Chondrocyte (in vitro differentiated cells): ENCODE measurements at regions not wholly inside any gene's neighbourhood (a gene's known extent, or its start where the extent isn't known, plus 50 kb on each side); places are given as distances from the start of the nearest gene placed in this dataset.

ENCODE experiments used
- DNase-seq: peaks from one replicate; pipeline ENCODE4 v3.0.0; 2021; ENCODE audit warnings: mixed read lengths, low spot score
- H3K27ac Mint-ChIP-seq: one replicate; pipeline ENCODE4 v1.8.0; 2021; ENCODE audit warnings: mild to moderate bottlenecking, moderate library complexity, mixed read lengths; ENCODE audit not compliant: unreplicated experiment
- H3K27me3 Mint-ChIP-seq: 2 replicates; pipeline ENCODE4 v1.8.0; 2021; ENCODE audit warnings: low read depth, mixed read lengths
- H3K36me3 Mint-ChIP-seq: 2 replicates; pipeline ENCODE4 v1.8.0; 2021; ENCODE audit warnings: low read depth, mixed read lengths
- H3K4me1 Mint-ChIP-seq: 2 replicates; pipeline ENCODE4 v1.8.0; 2021; ENCODE audit warnings: low read depth, mild to moderate bottlenecking, mixed read lengths
- H3K4me3 Mint-ChIP-seq: one replicate; pipeline ENCODE4 v1.8.0; 2021; ENCODE audit warnings: mild to moderate bottlenecking, moderate library complexity, mixed read lengths; ENCODE audit not compliant: unreplicated experiment
- H3K9me3 Mint-ChIP-seq: 2 replicates; pipeline ENCODE4 v1.8.0; 2021; ENCODE audit warnings: low read depth, mixed read lengths
- CTCF ChIP-seq: fragments of 200-600 bp; sonication (generic); IDR thresholded peaks from 2 replicates; pipeline ENCODE4 v1.5.0; 2021; ENCODE audit warnings: antibody characterized with exemption, mild to moderate bottlenecking, moderate library complexity

DNA sequence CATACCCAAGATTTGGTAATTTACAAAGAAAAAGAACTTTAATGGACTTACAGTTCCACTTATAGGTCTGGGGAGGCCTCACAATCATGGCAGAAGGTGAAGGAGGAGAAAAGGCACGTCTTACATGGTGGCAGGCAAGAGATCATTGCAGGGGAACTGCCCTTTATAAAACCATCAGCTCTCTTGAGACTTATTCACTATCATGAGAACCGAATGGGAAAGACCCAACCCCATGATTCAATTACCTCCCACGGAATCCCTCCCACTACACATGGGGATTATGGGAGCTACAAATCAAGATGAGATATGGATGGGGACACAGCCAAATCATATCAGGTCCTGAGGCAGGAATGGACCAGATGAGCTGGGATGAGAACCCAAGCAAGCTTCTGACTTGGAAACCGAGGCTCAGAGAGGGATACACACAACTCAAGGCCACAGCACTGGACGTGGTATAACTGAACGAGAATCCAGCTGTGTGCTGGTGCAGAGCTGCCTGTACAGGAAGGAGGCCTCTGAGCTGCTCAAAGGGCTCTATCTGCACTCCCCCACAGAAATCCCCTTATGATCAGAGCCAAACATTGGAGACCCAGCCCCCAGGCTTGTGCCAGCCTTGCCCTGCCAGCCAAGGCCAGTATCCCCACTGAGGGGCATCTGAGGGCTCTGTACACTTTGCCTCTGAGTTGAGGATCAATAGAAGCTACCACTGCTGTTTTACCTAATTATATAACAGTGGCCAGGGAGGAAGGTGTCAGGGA lies 137.8 kb downstream of the CEBPB start:
- Mint-ChIP-seq H3K27ac (no peak overlapping the region), H3K4me1 (peaks cover 4% of the 10 kb centered on the region), H3K27me3 (no peaks in the 10 kb centered on the region), H3K9me3 (no peaks in the 10 kb centered on the region), H3K4me3 (no peak overlapping the region), H3K36me3 (no peaks in the 10 kb centered on the region)
- no peak for TF ChIP-seq CTCF
- DNase-seq = no peak

- Mint-ChIP-seq H3K27me3 (no peaks in the 10 kb centered on the region), H3K36me3 (no peaks in the 10 kb centered on the region), H3K27ac (no peak overlapping the region), H3K9me3 (no peaks in the 10 kb centered on the region), H3K4me1 (peaks cover 12% of the 10 kb centered on the region), H3K4me3 (no peak overlapping the region)
- TF ChIP-seq CTCF = no peak
- DNase-seq = peak; percentile 2
Observed at GRCh38 chr20:50328996-50329898, 138.6 kb downstream of the CEBPB start.

- Mint-ChIP-seq H3K27ac (no peak overlapping the region), H3K36me3 (no peaks in the 10 kb centered on the region), H3K9me3 (no peaks in the 10 kb centered on the region), H3K4me3 (no peak overlapping the region), H3K27me3 (no peaks in the 10 kb centered on the region), H3K4me1 (peaks cover 15% of the 10 kb centered on the region)
- no peak for DNase-seq
- TF ChIP-seq CTCF = no peak
Observed at GRCh38 chr20:50329981-50330503, 139.4 kb downstream of the CEBPB start.

DNA sequence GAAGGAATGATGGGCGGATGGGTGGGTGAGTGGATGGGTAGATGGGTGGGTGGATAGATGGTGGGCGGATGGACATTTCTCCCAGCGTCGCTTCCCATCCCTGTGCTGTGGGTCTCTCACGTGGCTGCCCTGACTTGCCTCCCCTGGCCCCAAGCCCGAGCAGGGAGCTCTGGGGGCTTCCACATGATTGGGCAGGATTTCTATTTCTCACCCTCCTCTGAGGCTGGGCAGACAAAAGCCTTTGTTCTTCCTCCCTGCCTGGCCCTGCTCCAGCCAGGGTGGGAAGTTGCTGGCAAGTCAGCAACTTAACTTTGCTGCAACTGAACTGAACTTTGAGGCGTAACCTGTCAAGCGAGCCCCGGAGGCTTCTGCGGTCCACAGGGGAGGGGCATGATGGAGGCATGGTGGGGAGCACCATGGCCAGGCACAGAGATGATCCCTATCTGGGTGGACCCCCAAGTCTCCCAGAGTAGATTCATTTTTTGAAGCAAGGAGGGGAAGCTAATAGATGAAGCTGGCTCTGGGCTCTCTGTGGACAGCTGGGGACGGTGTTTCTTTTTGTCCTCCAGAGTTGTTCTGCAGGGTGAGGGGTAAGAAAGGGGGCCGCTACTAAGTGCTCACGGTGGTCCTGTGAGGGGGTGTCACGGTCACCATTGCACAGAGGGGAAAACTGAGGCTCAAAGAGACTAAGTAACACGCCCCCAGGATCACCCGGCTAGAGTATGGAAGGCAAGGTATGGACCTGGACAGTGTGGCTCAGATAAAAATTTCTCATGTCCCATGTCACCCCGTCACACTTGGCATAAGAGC lies 140.1 kb downstream of the CEBPB start:
- H3K27me3 Mint-ChIP-seq = no peaks in the 10 kb centered on the region
- DNase-seq = peak; percentile 51
- H3K27ac Mint-ChIP-seq = no peak overlapping the region
- peaks cover 15% of the 10 kb centered on the region for H3K4me1 Mint-ChIP-seq
- TF ChIP-seq CTCF = no peak
- no peaks in the 10 kb centered on the region for H3K9me3 Mint-ChIP-seq
- H3K4me3 Mint-ChIP-seq = no peak overlapping the region
- H3K36me3 Mint-ChIP-seq = no peaks in the 10 kb centered on the region
